ENCODE measurements at regions not wholly inside any gene's neighbourhood (a gene's known extent, or its start where the extent isn't known, plus 50 kb on each side); places are given as distances from the start of the nearest gene placed in this dataset.

DNA sequence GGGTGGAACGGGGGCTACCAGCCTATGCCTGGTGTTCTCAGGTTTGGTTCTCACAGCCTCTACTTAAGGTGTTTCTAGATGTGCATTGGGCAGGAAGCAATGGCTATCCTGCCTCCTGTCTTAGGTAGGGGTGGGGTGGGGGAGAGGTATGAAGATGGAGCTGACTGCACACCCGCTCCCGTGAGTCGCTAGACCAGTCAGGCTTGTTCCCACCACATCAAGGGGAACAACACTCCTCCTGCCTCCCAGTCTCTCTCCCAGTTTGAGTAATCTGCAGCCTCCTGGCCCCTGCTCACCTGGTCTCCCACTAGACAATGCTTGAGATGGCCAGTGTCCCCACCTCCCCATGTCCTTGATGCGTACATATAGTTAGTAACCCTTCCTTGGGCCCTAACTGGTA is 79.3 kb upstream of the TENM4 start:
- Histone ChIP-seq H3K27ac (no peak overlapping the region), H3K4me1 (no peaks in the 10 kb centered on the region), H3K27me3 (no peaks in the 10 kb centered on the region), H3K9me3 (no peaks in the 10 kb centered on the region), H3K36me3 (no peaks in the 10 kb centered on the region), H3K4me3 (no peak overlapping the region)
- no peak for TF ChIP-seq POLR2A (IDR thresholded peaks at IDR 0.05)
- TF ChIP-seq CTCF (IDR thresholded peaks at IDR 0.05), result no peak
- TF ChIP-seq POLR2AphosphoS5 (IDR thresholded peaks at IDR 0.05), result no peak
- no peak for TF ChIP-seq EP300 (IDR thresholded peaks at IDR 0.05)
- 79 to 87% methylated on average over 5 of the region's 5 CpGs for WGBS, 2 donors
- intact Hi-C loops (cut with DNase I), result no loop called here
- no peak for DNase-seq

GRCh38 chr11:79515781-79516180 is 75.0 kb upstream of the TENM4 start:
- Histone ChIP-seq H3K36me3 (no peaks in the 10 kb centered on the region), H3K4me1 (peaks cover 0 to 20% (median 13%) of the 10 kb centered on the region in 4 donors), H3K4me3 (no peak overlapping the region), H3K9me3 (peaks cover 0 to 2% (median 0%) of the 10 kb centered on the region in 4 donors), H3K27me3 (no peaks in the 10 kb centered on the region), H3K27ac (no peak overlapping the region)
- intact Hi-C loops (cut with DNase I), result no loop called here
- 46 to 83% methylated on average over 1 of the region's 1 CpG for WGBS, 2 donors
- DNase-seq, result no peak
- TF ChIP-seq EP300 (IDR thresholded peaks at IDR 0.05), result no peak
- TF ChIP-seq CTCF (IDR thresholded peaks at IDR 0.05), result no peak
- no peak for TF ChIP-seq POLR2AphosphoS5 (IDR thresholded peaks at IDR 0.05)
- TF ChIP-seq POLR2A (IDR thresholded peaks at IDR 0.05), result no peak

GRCh38 chr11:79514695-79515094 is 73.9 kb upstream of the TENM4 start:
- Histone ChIP-seq H3K4me3 (no peak overlapping the region), H3K27me3 (no peaks in the 10 kb centered on the region), H3K9me3 (peaks cover 0 to 2% (median 0%) of the 10 kb centered on the region in 4 donors), H3K36me3 (no peaks in the 10 kb centered on the region), H3K4me1 (peaks cover 0 to 20% (median 13%) of the 10 kb centered on the region in 4 donors), H3K27ac (no peak overlapping the region)
- WGBS, 2 donors, result 83% methylated on average over 2 of the region's 2 CpGs
- no peak for DNase-seq
- intact Hi-C loops (cut with DNase I), result no loop called here
- TF ChIP-seq EP300 (IDR thresholded peaks at IDR 0.05) (no peak), POLR2A (IDR thresholded peaks at IDR 0.05) (no peak), CTCF (IDR thresholded peaks at IDR 0.05) (no peak), POLR2AphosphoS5 (IDR thresholded peaks at IDR 0.05) (no peak)

DNA sequence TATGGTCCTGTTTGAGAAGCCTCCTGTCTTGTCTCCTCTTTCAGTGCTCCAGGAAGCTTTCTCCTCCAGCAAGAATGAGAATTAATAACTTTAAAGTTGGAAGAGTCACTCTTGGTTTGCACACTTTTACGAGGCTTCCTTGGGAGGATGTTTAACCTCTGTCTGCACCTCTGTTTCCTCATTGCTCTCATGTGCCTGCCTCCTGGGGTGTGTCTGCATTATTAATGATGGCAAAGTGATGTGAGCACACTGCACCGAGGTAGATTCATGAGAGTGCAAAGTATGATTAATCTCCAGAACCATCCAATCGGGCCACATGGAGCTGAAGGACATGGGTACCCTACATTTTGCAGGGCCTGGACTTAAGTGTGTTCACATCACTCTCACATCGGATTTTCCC is 73.5 kb upstream of the TENM4 start:
- DNase-seq, result no peak
- TF ChIP-seq POLR2A (IDR thresholded peaks at IDR 0.05) (no peak), CTCF (IDR thresholded peaks at IDR 0.05) (no peak), EP300 (IDR thresholded peaks at IDR 0.05) (no peak), POLR2AphosphoS5 (IDR thresholded peaks at IDR 0.05) (no peak)
- no peaks in the 10 kb centered on the region for H3K27me3 ChIP-seq
- 35 to 56% methylated on average over 4 of the region's 4 CpGs for WGBS, 2 donors
- H3K9me3 ChIP-seq, result peaks cover 0 to 2% (median 0%) of the 10 kb centered on the region in 4 donors
- H3K4me1 ChIP-seq, result peaks cover 0 to 20% (median 13%) of the 10 kb centered on the region in 4 donors
- intact Hi-C loops (cut with DNase I), result no loop called here
- no peaks in the 10 kb centered on the region for H3K36me3 ChIP-seq
- no peak overlapping the region for H3K27ac ChIP-seq
- no peak overlapping the region for H3K4me3 ChIP-seq

Measured in sigmoid colon (tissue), 6 donors.